Loucy (cell line): ENCODE measurements at regions not wholly inside any gene's neighbourhood (a gene's known extent, or its start where the extent isn't known, plus 50 kb on each side); places are given as distances from the start of the nearest gene placed in this dataset.

Experiments
- H2AFZ ChIP-seq: fragments of 200-600 bp; sonication (generic); 2 replicates; pipeline ENCODE4 v1.6.0; 2016; ENCODE audit warnings: antibody characterized with exemption, mild to moderate bottlenecking, low read length, moderate library complexity
- H3F3A ChIP-seq: fragments of 200-600 bp; 2 replicates; pipeline ENCODE4 v1.6.0; 2016; ENCODE audit warnings: antibody characterized with exemption, low read depth, mild to moderate bottlenecking
- H3K27me3 ChIP-seq: fragments of 200-600 bp; sonication (generic); 2 replicates; pipeline ENCODE4 v1.6.1; 2014; ENCODE audit warnings: low read length, mild to moderate bottlenecking; ENCODE audit not compliant: insufficient read depth, poor library complexity, severe bottlenecking
- H3K36me3 ChIP-seq: fragments of 200-600 bp; sonication (generic); 2 replicates; pipeline ENCODE4 v1.6.1; 2016; ENCODE audit warnings: low read length; ENCODE audit not compliant: insufficient read depth
- H3K4me1 ChIP-seq: fragments of 200-600 bp; sonication (generic); 2 replicates; pipeline ENCODE4 v1.5.1; 2014; ENCODE audit warnings: low read length, mild to moderate bottlenecking; ENCODE audit not compliant: insufficient read depth, poor library complexity, severe bottlenecking
- H3K4me2 ChIP-seq: fragments of 200-600 bp; sonication (generic); 2 replicates; pipeline ENCODE4 v1.6.0; 2014; ENCODE audit warnings: antibody characterized with exemption, low read length, low read depth, mild to moderate bottlenecking; ENCODE audit not compliant: poor library complexity, severe bottlenecking
- H3K4me3 ChIP-seq: fragments of 200-600 bp; sonication (generic); 2 replicates; pipeline ENCODE4 v1.5.1; 2014; ENCODE audit warnings: low read length, mild to moderate bottlenecking, mixed read lengths; ENCODE audit not compliant: poor library complexity, severe bottlenecking
- H3K79me2 ChIP-seq: fragments of 200-600 bp; sonication (generic); 2 replicates; pipeline ENCODE4 v1.6.1; 2014; ENCODE audit warnings: low read length; ENCODE audit not compliant: insufficient read depth
- H3K9ac ChIP-seq: fragments of 200-600 bp; sonication (generic); 2 replicates; pipeline ENCODE4 v1.6.0; 2014; ENCODE audit warnings: mild to moderate bottlenecking, low read depth, low read length, moderate library complexity; ENCODE audit not compliant: poor library complexity, severe bottlenecking
- H3K9me2 ChIP-seq: fragments of 200-600 bp; sonication (generic); replicated peaks from 2 replicates; pipeline ENCODE4 v1.6.1; 2016; ENCODE audit warnings: low read depth, low read length, mixed read lengths
- H3K9me3 ChIP-seq: fragments of 200-600 bp; sonication (generic); 2 replicates; pipeline ENCODE4 v1.6.1; 2014; ENCODE audit warnings: mild to moderate bottlenecking, antibody characterized with exemption, low read length, low read depth; ENCODE audit not compliant: insufficient read depth
- H4K20me1 ChIP-seq: fragments of 200-600 bp; sonication (generic); 2 replicates; pipeline ENCODE4 v1.6.0; 2014; ENCODE audit warnings: antibody characterized with exemption, low read length, mild to moderate bottlenecking; ENCODE audit not compliant: insufficient read depth, poor library complexity, severe bottlenecking
- CTCF ChIP-seq: fragments of 200-600 bp; sonication (generic); conservative IDR thresholded peaks from 2 replicates; pipeline ENCODE4 v1.5.1; 2014; ENCODE audit warnings: mild to moderate bottlenecking, antibody characterized with exemption, low read length
- EZH2phosphoT487 ChIP-seq: fragments of 200-600 bp; IDR thresholded peaks from 2 replicates; pipeline ENCODE4 v1.6.1; 2018; ENCODE audit warnings: antibody characterized with exemption, mild to moderate bottlenecking, moderate library complexity, borderline replicate concordance

- H2AFZ ChIP-seq, result no peak overlapping the region
- no peak overlapping the region for H3K9ac ChIP-seq
Observed at GRCh38 chr1:115495625-115496024, 146.1 kb upstream of the VANGL1 start.

GRCh38 chr1:115495111-115495510 is 146.7 kb upstream of the VANGL1 start:
- no peaks in the 10 kb centered on the region for H3K79me2 ChIP-seq
- no peaks in the 10 kb centered on the region for H3K36me3 ChIP-seq
- H2AFZ ChIP-seq, result no peak overlapping the region
- H3K4me3 ChIP-seq, result no peak overlapping the region
- no peak for TF ChIP-seq EZH2phosphoT487
- no peak for TF ChIP-seq CTCF
- no peaks in the 10 kb centered on the region for H3K9me2 ChIP-seq
- H3K9ac ChIP-seq, result no peak overlapping the region
- H3F3A ChIP-seq, result 0 out of 2 replicates have a peak, but pooled peaks cover 5% of the 10 kb centered on the region
- H4K20me1 ChIP-seq, result no peaks in the 10 kb centered on the region
- H3K9me3 ChIP-seq, result no peaks in the 10 kb centered on the region
- no peak overlapping the region for H3K4me2 ChIP-seq
- H3K27me3 ChIP-seq, result no peaks in the 10 kb centered on the region
- H3K4me1 ChIP-seq, result peaks cover 42% of the 10 kb centered on the region

More at GRCh38 chr1:115495625-115496024, 146.1 kb upstream of the VANGL1 start:
- TF ChIP-seq EZH2phosphoT487 (no peak), CTCF (no peak)
- Histone ChIP-seq H3F3A (0 out of 2 replicates have a peak, but pooled peaks cover 5% of the 10 kb centered on the region), H3K79me2 (no peaks in the 10 kb centered on the region), H4K20me1 (no peaks in the 10 kb centered on the region), H3K4me1 (peaks cover 48% of the 10 kb centered on the region), H3K27me3 (no peaks in the 10 kb centered on the region), H3K9me3 (no peaks in the 10 kb centered on the region), H3K4me3 (no peak overlapping the region), H3K36me3 (no peaks in the 10 kb centered on the region), H3K4me2 (no peak overlapping the region), H3K9me2 (no peaks in the 10 kb centered on the region)

GRCh38 chr1:115493834-115494233 is 147.9 kb upstream of the VANGL1 start:
- Histone ChIP-seq H3K4me1 (peaks cover 32% of the 10 kb centered on the region), H3F3A (0 out of 2 replicates have a peak, but pooled peaks cover under 1% of the 10 kb centered on the region)

More at GRCh38 chr1:115493834-115494233, 147.9 kb upstream of the VANGL1 start:
- no peaks in the 10 kb centered on the region for H3K9me2 ChIP-seq
- no peak for TF ChIP-seq EZH2phosphoT487
- TF ChIP-seq CTCF, result no peak
- H2AFZ ChIP-seq, result no peak overlapping the region
- H3K4me3 ChIP-seq, result no peak overlapping the region
- H3K4me2 ChIP-seq, result no peak overlapping the region
- H3K79me2 ChIP-seq, result no peaks in the 10 kb centered on the region
- H3K27me3 ChIP-seq, result no peaks in the 10 kb centered on the region
- no peak overlapping the region for H3K9ac ChIP-seq
- no peaks in the 10 kb centered on the region for H3K9me3 ChIP-seq
- H4K20me1 ChIP-seq, result no peaks in the 10 kb centered on the region
- no peaks in the 10 kb centered on the region for H3K36me3 ChIP-seq
